Epithelial cell of proximal tubule (primary cell): ENCODE measurements at regions not wholly inside any gene's neighbourhood (a gene's known extent, or its start where the extent isn't known, plus 50 kb on each side); places are given as distances from the start of the nearest gene placed in this dataset.

Source experiments
- DNase-seq: peaks from one replicate; pipeline ENCODE4 v3.0.0-alpha.2; 2011; ENCODE audit warnings: low read depth
- H3K4me3 ChIP-seq: 2 replicates; pipeline ENCODE4 v1.5.1; 2011; ENCODE audit warnings: low read depth, mild to moderate bottlenecking, low read length
- TF ChIP-seq, protein P1 (sequence below): conservative IDR thresholded peaks from 2 replicates; pipeline ENCODE4 v1.5.1; 2012; ENCODE audit warnings: low read depth, mild to moderate bottlenecking, low read length

DNA sequence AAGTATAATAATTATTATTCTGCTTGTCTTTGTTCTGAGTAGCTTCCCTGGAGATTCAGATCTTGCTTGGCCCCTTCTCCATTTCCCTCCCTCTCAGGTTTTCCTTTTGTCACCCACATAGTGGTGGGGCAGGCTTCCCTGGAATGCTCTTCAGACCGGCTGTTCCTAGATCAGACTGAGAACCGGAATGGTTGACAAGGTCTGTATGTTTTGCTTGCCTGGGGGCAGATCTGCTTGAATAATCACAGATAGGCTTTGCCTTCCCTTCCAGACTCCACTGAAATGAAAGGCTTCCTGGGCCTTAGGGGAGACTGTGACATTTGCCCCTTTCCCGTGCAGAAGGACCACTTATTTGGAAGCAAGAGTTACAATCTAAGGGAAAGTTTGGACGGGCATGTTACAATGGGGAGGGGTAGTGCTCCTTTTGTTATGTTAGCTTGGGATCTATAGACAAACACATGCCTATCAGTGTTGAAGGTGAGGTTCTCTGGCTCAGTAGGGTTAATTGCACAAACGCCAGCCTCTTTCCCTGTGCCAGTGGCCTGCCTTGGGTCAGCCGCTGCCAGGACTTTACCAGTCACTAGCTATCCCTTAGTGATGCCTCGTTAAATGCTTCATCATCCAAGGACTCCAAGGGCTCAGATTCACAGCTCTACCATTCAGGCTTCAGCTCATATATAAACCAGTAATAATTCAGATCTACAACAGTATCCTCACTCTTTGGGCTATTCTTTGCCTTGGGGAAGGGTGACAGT is 178.6 kb downstream of the SNAPC1 start:
- DNase-seq: no peak
- TF ChIP-seq, protein P1, sequence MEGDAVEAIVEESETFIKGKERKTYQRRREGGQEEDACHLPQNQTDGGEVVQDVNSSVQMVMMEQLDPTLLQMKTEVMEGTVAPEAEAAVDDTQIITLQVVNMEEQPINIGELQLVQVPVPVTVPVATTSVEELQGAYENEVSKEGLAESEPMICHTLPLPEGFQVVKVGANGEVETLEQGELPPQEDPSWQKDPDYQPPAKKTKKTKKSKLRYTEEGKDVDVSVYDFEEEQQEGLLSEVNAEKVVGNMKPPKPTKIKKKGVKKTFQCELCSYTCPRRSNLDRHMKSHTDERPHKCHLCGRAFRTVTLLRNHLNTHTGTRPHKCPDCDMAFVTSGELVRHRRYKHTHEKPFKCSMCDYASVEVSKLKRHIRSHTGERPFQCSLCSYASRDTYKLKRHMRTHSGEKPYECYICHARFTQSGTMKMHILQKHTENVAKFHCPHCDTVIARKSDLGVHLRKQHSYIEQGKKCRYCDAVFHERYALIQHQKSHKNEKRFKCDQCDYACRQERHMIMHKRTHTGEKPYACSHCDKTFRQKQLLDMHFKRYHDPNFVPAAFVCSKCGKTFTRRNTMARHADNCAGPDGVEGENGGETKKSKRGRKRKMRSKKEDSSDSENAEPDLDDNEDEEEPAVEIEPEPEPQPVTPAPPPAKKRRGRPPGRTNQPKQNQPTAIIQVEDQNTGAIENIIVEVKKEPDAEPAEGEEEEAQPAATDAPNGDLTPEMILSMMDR: no peak
- no peak overlapping the region for H3K4me3 ChIP-seq

DNA sequence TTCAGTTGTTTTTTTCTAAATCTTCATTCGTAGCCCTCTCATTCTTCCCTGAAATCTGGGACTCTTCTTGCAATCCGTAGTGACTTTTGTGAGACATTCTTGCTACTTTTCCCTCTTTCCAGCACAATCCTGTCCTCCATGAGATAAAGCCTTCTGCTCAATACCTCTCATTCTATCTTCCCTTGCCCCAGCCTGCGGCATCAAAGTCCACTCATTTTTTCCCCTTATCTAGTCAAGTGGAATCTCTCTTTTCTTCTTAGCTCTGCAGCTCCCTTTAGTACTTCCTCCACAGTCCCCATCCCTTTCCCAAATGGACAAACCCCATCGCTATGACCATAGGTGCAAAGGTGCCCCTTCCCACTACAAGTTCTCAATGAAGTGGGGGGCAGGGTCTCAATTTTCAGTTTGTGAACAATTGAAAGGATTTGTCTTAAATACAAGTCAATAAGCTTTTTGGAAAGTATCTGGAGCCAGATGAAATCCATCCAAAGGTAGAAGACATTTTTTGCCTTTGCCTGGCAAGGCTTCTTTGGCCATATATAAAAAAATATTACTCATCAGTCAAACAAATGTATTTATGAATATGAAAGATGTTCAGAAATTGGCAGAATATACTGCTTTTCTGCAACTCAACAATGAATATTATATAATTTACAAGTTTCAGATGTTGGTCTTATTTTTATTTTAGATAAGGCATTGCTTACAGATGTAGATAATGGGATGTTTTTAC is 179.4 kb downstream of the SNAPC1 start:
- TF ChIP-seq, protein P1: no peak

DNA sequence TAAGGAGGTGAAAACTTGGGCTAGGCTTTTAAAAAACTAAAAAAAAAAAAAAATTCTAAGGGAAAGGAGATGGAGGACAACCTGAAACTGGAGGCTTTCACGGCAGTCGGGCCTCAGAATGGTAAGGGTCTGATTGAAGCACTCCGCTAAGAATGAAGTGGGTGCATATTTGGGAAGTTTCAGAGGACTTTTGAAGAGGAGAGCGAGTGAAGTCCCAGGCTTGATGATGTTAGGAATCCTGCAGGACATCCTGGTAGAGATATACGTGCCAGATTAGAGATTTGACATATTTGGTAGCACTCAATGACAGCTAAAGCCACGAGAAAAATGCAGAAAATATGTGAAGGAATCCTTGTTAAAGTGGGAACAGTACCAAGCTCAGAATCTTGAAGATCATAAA is 186.2 kb downstream of the SNAPC1 start:
- TF ChIP-seq, protein P1: no peak
- H3K4me3 ChIP-seq: no peak overlapping the region
- no peak for DNase-seq

More for the DNA sequence above, 179.4 kb downstream of the SNAPC1 start:
- no peak overlapping the region for H3K4me3 ChIP-seq
- DNase-seq: no peak

DNA sequence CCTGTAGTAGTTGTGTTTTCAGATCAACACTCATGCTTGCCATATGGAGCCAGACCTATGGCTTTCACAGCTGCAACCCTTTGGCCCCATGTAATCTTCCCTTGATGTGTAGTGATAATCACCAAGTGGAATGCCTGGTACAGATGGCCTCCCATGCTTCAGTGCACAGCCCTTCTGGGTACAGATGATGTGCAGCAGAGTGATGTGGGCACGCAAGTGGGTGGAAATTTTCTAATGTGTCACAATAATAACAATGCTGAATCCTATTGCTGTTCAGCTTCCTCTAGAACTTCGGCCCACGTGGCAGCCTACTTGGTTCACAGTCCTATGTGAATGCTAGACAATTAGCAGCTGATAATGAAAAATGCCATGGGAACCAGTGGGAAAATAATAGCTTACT is 188.1 kb downstream of the SNAPC1 start:
- TF ChIP-seq, protein P1: no peak
- no peak overlapping the region for H3K4me3 ChIP-seq
- no peak for DNase-seq

DNA sequence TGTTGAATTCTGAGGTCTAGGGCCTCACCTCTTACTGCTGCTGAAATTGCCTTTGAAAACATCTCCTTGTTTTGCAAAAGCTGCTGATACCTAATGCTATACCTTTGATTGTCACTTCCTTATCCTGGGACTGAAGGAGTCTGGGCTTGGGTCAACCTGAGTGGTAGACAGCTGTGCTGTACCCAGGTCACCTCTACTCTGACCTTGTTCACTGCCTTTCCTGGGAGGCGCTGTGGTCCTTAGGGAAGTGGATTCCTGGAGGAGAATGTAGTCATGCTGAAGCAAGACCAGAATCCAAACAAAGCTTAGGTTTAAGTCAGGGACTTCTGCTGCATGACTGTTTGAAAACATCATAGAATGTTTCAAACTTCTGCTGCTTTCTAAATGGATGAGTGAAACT is 191.4 kb downstream of the SNAPC1 start:
- no peak for DNase-seq
- TF ChIP-seq, protein P1: no peak
- no peak overlapping the region for H3K4me3 ChIP-seq

DNA sequence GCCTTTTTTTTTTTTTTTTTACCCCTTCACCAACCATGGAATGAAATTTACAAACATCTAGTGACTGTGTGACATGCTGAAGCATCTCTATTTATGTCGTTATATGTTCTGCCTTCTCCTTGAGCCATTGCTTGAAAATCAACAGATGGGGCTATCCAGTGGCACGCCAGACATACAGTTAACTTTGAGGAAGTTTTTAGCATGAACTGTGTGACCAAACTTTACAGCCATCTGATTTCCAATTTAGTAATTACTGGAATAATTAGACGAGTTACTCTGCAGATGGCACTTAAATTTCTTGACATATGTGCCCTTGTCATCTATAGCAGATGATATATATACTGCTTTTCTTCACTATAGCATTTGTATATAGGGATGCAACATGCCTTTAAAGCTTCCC is 192.1 kb downstream of the SNAPC1 start:
- TF ChIP-seq, protein P1: no peak
- no peak overlapping the region for H3K4me3 ChIP-seq

More for the DNA sequence above, 192.1 kb downstream of the SNAPC1 start:
- DNase-seq: no peak
